CD4-positive, alpha-beta T cell (primary cell): ENCODE measurements at regions not wholly inside any gene's neighbourhood (a gene's known extent, or its start where the extent isn't known, plus 50 kb on each side); places are given as distances from the start of the nearest gene placed in this dataset.

Experiments
- ATAC-seq: fragments of 200-7000 bp; cut with Tn5 transposase; one replicate; pipeline ENCODE4 v1.10.0; 2022; ENCODE audit warnings: mild to moderate bottlenecking; ENCODE audit not compliant: poor library complexity
- CTCF ChIA-PET: fragments of 350-600 bp; sonication (Branson Sonifier 250); formaldehyde crosslinking; loops from one replicate; lab custom pipeline; 2021; ENCODE audit warnings: antibody characterized with exemption, inconsistent platforms; lab: Charles Lee
- POLR2A ChIA-PET: fragments of 350-600 bp; sonication (Branson Sonifier 250); formaldehyde crosslinking; loops from one replicate; lab custom pipeline; 2021; ENCODE audit warnings: antibody characterized with exemption, inconsistent platforms; lab: Charles Lee
- DNase-seq, 14 experiments: peaks; one replicate each; pipeline ENCODE4 v3.0.0-alpha.2; 2013 to 2020; ENCODE audit warnings: mixed read lengths in 2 of 14
- H3K27ac ChIP-seq, 2 donors: one replicate each; pipeline versions ENCODE4 v1.5.1 to v1.7.0; 2013; ENCODE audit warnings: low read length in 2 of 2, low read depth in 1 of 2, mild to moderate bottlenecking in 1 of 2
- H3K27me3 ChIP-seq, 2 experiments: 1 replicate in 1 of 2; 2 replicates in 1 of 2; pipeline versions ENCODE4 v1.6.1 to v1.7.0; 2013; ENCODE audit warnings: low read length in 2 of 2, control low read depth in 1 of 2, mild to moderate bottlenecking in 1 of 2, moderate library complexity in 1 of 2; ENCODE audit not compliant: insufficient read depth in 2 of 2, control insufficient read depth in 1 of 2
- H3K36me3 ChIP-seq: one replicate; pipeline ENCODE4 v1.6.1; 2013; ENCODE audit warnings: low read length, control low read depth; ENCODE audit not compliant: insufficient read depth
- H3K4me1 ChIP-seq: one replicate; pipeline ENCODE4 v1.6.1; 2013; ENCODE audit warnings: low read length, control low read depth; ENCODE audit not compliant: insufficient read depth
- H3K4me3 ChIP-seq: one replicate; pipeline ENCODE4 v1.5.1; 2013; ENCODE audit warnings: mild to moderate bottlenecking, low read length, moderate library complexity
- H3K9me3 ChIP-seq, 2 experiments: 1 replicate in 1 of 2; 2 replicates in 1 of 2; pipeline versions ENCODE4 v1.6.1 to v1.7.0; 2013; ENCODE audit warnings: low read length in 2 of 2, mild to moderate bottlenecking in 2 of 2, control low read depth in 1 of 2, moderate library complexity in 1 of 2; ENCODE audit not compliant: control insufficient read depth in 1 of 2, insufficient read depth in 1 of 2
- H3K27ac Mint-ChIP-seq: one replicate; pipeline ENCODE4 v1.8.0; 2020; ENCODE audit warnings: mixed read lengths
- H3K27me3 Mint-ChIP-seq: one replicate; pipeline ENCODE4 v1.8.0; 2021; ENCODE audit warnings: mixed read lengths
- H3K36me3 Mint-ChIP-seq: one replicate; pipeline ENCODE4 v1.8.0; 2021; ENCODE audit warnings: low read depth, mixed read lengths
- H3K4me1 Mint-ChIP-seq: one replicate; pipeline ENCODE4 v1.8.0; 2021; ENCODE audit warnings: low read depth, mixed read lengths
- H3K4me3 Mint-ChIP-seq: one replicate; pipeline ENCODE4 v1.8.0; 2020; ENCODE audit warnings: mild to moderate bottlenecking, mixed read lengths
- H3K9me3 Mint-ChIP-seq: one replicate; pipeline ENCODE4 v1.8.0; 2020; ENCODE audit warnings: mixed read lengths
- intact Hi-C, 2 experiments: fragments of 100-400 bp; cut with DNase I in 1 of 2; cut with micrococcal nuclease in 1 of 2; formaldehyde crosslinking; loops; one replicate each; pipeline versions ENCODE4 v1.15.1 to v1.9.0; 2023 to 2025; cut with DNase I, micrococcal nuclease
- TF ChIP-seq, protein P1 (sequence below): fragments of 200-600 bp; IDR thresholded peaks from one replicate; pipeline ENCODE4 v1.8.0; 2022; ENCODE audit warnings: antibody characterized with exemption, mild to moderate bottlenecking

- Histone ChIP-seq H3K9me3 (no peaks in the 10 kb centered on the region), H3K36me3 (no peaks in the 10 kb centered on the region), H3K27me3 (peaks cover 23 to 30% of the 10 kb centered on the region in 2 experiments), H3K27ac (no peak overlapping the region), H3K4me1 (no peaks in the 10 kb centered on the region), H3K4me3 (no peak overlapping the region)
- Mint-ChIP-seq H3K36me3 (no peaks in the 10 kb centered on the region), H3K27ac (no peak overlapping the region), H3K27me3 (peaks cover 69% of the 10 kb centered on the region), H3K4me1 (no peaks in the 10 kb centered on the region), H3K9me3 (no peaks in the 10 kb centered on the region), H3K4me3 (no peak overlapping the region)
- POLR2A ChIA-PET, result no interaction called here
- TF ChIP-seq, protein P1, sequence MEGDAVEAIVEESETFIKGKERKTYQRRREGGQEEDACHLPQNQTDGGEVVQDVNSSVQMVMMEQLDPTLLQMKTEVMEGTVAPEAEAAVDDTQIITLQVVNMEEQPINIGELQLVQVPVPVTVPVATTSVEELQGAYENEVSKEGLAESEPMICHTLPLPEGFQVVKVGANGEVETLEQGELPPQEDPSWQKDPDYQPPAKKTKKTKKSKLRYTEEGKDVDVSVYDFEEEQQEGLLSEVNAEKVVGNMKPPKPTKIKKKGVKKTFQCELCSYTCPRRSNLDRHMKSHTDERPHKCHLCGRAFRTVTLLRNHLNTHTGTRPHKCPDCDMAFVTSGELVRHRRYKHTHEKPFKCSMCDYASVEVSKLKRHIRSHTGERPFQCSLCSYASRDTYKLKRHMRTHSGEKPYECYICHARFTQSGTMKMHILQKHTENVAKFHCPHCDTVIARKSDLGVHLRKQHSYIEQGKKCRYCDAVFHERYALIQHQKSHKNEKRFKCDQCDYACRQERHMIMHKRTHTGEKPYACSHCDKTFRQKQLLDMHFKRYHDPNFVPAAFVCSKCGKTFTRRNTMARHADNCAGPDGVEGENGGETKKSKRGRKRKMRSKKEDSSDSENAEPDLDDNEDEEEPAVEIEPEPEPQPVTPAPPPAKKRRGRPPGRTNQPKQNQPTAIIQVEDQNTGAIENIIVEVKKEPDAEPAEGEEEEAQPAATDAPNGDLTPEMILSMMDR, result no peak
- CTCF ChIA-PET, result no interaction called here
- DNase-seq (no peak), ATAC-seq (no peak)
- intact Hi-C loops, result no loop called here
Observed at GRCh38 chr14:61222388-61222787, 58.8 kb downstream of the TMEM30B start.

GRCh38 chr14:61221906-61222305 lies 59.2 kb downstream of the TMEM30B start:
- intact Hi-C loops, result no loop called here
- Mint-ChIP-seq H3K9me3 (no peaks in the 10 kb centered on the region), H3K27me3 (peaks cover 70% of the 10 kb centered on the region), H3K4me3 (no peak overlapping the region), H3K27ac (no peak overlapping the region), H3K36me3 (no peaks in the 10 kb centered on the region), H3K4me1 (no peaks in the 10 kb centered on the region)
- H3K4me3 ChIP-seq, result no peak overlapping the region
- H3K9me3 ChIP-seq, result no peaks in the 10 kb centered on the region
- no peak overlapping the region for H3K27ac ChIP-seq
- TF ChIP-seq, protein P1, result no peak
- CTCF ChIA-PET, result no interaction called here
- H3K27me3 ChIP-seq, result peaks cover 23 to 30% of the 10 kb centered on the region in 2 experiments
- POLR2A ChIA-PET, result no interaction called here
- no peaks in the 10 kb centered on the region for H3K4me1 ChIP-seq
- no peak for ATAC-seq
- DNase-seq, result no peak
- no peaks in the 10 kb centered on the region for H3K36me3 ChIP-seq

- H3K4me1 ChIP-seq, result no peaks in the 10 kb centered on the region
- H3K36me3 Mint-ChIP-seq, result no peaks in the 10 kb centered on the region
- H3K4me3 Mint-ChIP-seq, result no peak overlapping the region
- no peaks in the 10 kb centered on the region for H3K36me3 ChIP-seq
- no peak overlapping the region for H3K4me3 ChIP-seq
- CTCF ChIA-PET, result no interaction called here
- H3K27me3 Mint-ChIP-seq, result peaks cover 59% of the 10 kb centered on the region
- DNase-seq, result no peak
- POLR2A ChIA-PET, result no interaction called here
- no peaks in the 10 kb centered on the region for H3K4me1 Mint-ChIP-seq
- intact Hi-C loops, result no loop called here
- no peak for ATAC-seq
- no peak overlapping the region for H3K27ac ChIP-seq
- no peaks in the 10 kb centered on the region for H3K9me3 Mint-ChIP-seq
- H3K27me3 ChIP-seq, result peaks cover 15 to 26% of the 10 kb centered on the region in 2 experiments
- no peaks in the 10 kb centered on the region for H3K9me3 ChIP-seq
- H3K27ac Mint-ChIP-seq, result no peak overlapping the region
- TF ChIP-seq, protein P1, result no peak
Observed at GRCh38 chr14:61219673-61220072, 61.5 kb downstream of the TMEM30B start.
